Ovary (tissue), 7 donors: ENCODE measurements at regions not wholly inside any gene's neighbourhood (a gene's known extent, or its start where the extent isn't known, plus 50 kb on each side); places are given as distances from the start of the nearest gene placed in this dataset.

Source experiments
- DNase-seq, 5 donors: peaks; one replicate each; pipeline ENCODE4 v3.0.0-alpha.2; 2019 to 2020
- H3K27ac ChIP-seq, 2 donors: fragments of 200-600 bp; one replicate each; pipeline versions ENCODE4 v1.5.1 to v1.8.0; 2019 to 2022
- H3K27me3 ChIP-seq: fragments of 200-600 bp; one replicate; pipeline ENCODE4 v1.8.0; 2022
- H3K36me3 ChIP-seq: fragments of 200-600 bp; sonication (generic); one replicate; pipeline ENCODE4 v1.5.1; 2019
- H3K4me1 ChIP-seq: one replicate; pipeline ENCODE4 v1.8.1; 2013; ENCODE audit warnings: mild to moderate bottlenecking, moderate library complexity; ENCODE audit not compliant: insufficient read depth
- H3K4me3 ChIP-seq: fragments of 200-600 bp; sonication (generic); one replicate; pipeline ENCODE4 v1.5.1; 2017
- H3K9me3 ChIP-seq, 2 donors: fragments of 200-600 bp in 1 of 2; sonication (generic) in 1 of 2; one replicate each; pipeline versions ENCODE4 v1.5.1 to v1.8.1; 2013 to 2019; ENCODE audit warnings: mild to moderate bottlenecking in 1 of 2, moderate library complexity in 1 of 2
- CTCF ChIP-seq, 3 donors: fragments of 450-650 bp in 2 of 3; fragments of 200-600 bp in 1 of 3; IDR thresholded peaks; one replicate each; pipeline versions ENCODE4 v1.5.1 to v1.8.0; 2016 to 2022; ENCODE audit warnings: antibody characterized with exemption in 3 of 3, mild to moderate bottlenecking in 1 of 3
- EP300 ChIP-seq: sonication (generic); formaldehyde crosslinking; IDR thresholded peaks from one replicate; pipeline ENCODE4 v1.6.1; 2017; ENCODE audit warnings: antibody characterized with exemption
- POLR2A ChIP-seq: fragments of 450-650 bp; IDR thresholded peaks from one replicate; pipeline ENCODE4 v1.6.1; 2017; ENCODE audit warnings: antibody characterized with exemption, mild to moderate bottlenecking, moderate library complexity
- WGBS, 3 donors: extraction: QIAGEN DNeasy Blood & Tissue Kit in 1 of 3; methylation state at CpG; one replicate each; pipeline versions ENCODE4 v1.1.5 to v1.1.7; 2013 to 2017; 5-methylcytosine and 5-hydroxymethylcytosine counted together
- intact Hi-C, 4 donors: fragments of 100-400 bp; cut with DNase I; formaldehyde crosslinking; loops; one replicate each; pipeline versions ENCODE4 v1.11.0 to v1.15.1; 2022 to 2023
- donor health status: DM: no; HTN: no; CAD: no; lungs with moderate emphysema.
- donor health status: DM: no; HTN: no; CAD: no.
- donor health status: Bipolar disorder and iron deficiency.
- donor health status: DM: no; HTN: no; CAD: no.
- donor health status: DM: yes; HTN: yes; CAD: no.

GRCh38 chr6:97438011-97438671 lies 155.1 kb upstream of the MMS22L start:
- no peak for DNase-seq
- no peaks in the 10 kb centered on the region for H3K27me3 ChIP-seq
- 77 to 83% (median 78%) methylated on average over 4 of the region's 4 CpGs for WGBS, 3 donors
- no peaks in the 10 kb centered on the region for H3K9me3 ChIP-seq
- no peaks in the 10 kb centered on the region for H3K36me3 ChIP-seq
- no peak overlapping the region for H3K27ac ChIP-seq
- TF ChIP-seq EP300 (no peak), POLR2A (no peak), CTCF (IDR thresholded peaks at IDR 0.05) (no peak)
- intact Hi-C loops, result no loop called here
- no peak overlapping the region for H3K4me3 ChIP-seq
- H3K4me1 ChIP-seq, result no peaks in the 10 kb centered on the region

GRCh38 chr6:97440590-97441176 lies 157.7 kb upstream of the MMS22L start:
- TF ChIP-seq EP300 (no peak), POLR2A (no peak), CTCF (IDR thresholded peaks at IDR 0.05) (no peak)
- WGBS, 3 donors, result 2 to 10% (median 3%) methylated on average over 7 of the region's 7 CpGs
- Histone ChIP-seq H3K27ac (no peak overlapping the region), H3K4me1 (no peaks in the 10 kb centered on the region), H3K27me3 (no peaks in the 10 kb centered on the region), H3K4me3 (no peak overlapping the region), H3K36me3 (no peaks in the 10 kb centered on the region), H3K9me3 (no peaks in the 10 kb centered on the region)
- no peak for DNase-seq
- intact Hi-C loops, result no loop called here

GRCh38 chr6:97443408-97444080 lies 160.5 kb upstream of the MMS22L start:
- DNase-seq, result no peak
- no peaks in the 10 kb centered on the region for H3K9me3 ChIP-seq
- WGBS, 3 donors, result 89 to 90% (median 90%) methylated on average over 5 of the region's 5 CpGs
- H3K27me3 ChIP-seq, result no peaks in the 10 kb centered on the region
- H3K27ac ChIP-seq, result no peak overlapping the region
- no peak overlapping the region for H3K4me3 ChIP-seq
- no peaks in the 10 kb centered on the region for H3K36me3 ChIP-seq
- intact Hi-C loops, result no loop called here
- H3K4me1 ChIP-seq, result no peaks in the 10 kb centered on the region
- TF ChIP-seq POLR2A (no peak), CTCF (IDR thresholded peaks at IDR 0.05) (no peak), EP300 (no peak)

GRCh38 chr6:97445407-97445806 lies 162.4 kb upstream of the MMS22L start:
- intact Hi-C loops, result no loop called here
- Histone ChIP-seq H3K27ac (no peak overlapping the region), H3K4me1 (no peaks in the 10 kb centered on the region), H3K9me3 (no peaks in the 10 kb centered on the region), H3K27me3 (no peaks in the 10 kb centered on the region), H3K4me3 (no peak overlapping the region), H3K36me3 (no peaks in the 10 kb centered on the region)
- no peak for TF ChIP-seq EP300
- TF ChIP-seq POLR2A, result no peak
- TF ChIP-seq CTCF (IDR thresholded peaks at IDR 0.05), result no peak
- 11 to 27% (median 14%) methylated on average over 3 of the region's 3 CpGs for WGBS, 3 donors
- DNase-seq, result no peak
